ENCODE measurements at regions not wholly inside any gene's neighbourhood (a gene's known extent, or its start where the extent isn't known, plus 50 kb on each side); places are given as distances from the start of the nearest gene placed in this dataset.
"Not testable (repeated sequence)": the region's sequence is repeated elsewhere in the genome, so short reads cannot be mapped to it uniquely, and the experiment has no call there.

- DNase-seq (ENCODE audit: low spot score): peak; percentile 91
Observed at GRCh38 chrX:3184176-3184930, 143.1 kb downstream of the ARSF start.

DNA sequence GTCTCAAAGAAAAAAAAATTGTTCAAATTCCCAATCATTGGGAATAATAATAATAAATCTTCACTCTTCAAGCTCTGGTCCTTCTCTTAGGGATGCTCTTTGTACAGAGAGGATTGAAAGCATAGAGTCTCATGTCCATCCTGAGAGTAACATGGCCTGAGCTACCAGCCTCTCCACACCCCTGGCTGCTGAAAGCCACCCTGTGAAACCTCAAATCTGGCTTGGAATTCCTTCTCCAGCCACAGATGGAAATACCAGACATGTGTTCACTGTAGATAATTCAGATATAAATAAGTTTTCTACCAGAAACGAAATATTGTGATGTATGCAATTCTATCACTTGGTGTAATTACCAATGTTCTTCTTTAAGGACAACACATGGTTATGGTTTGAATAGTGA is 140.6 kb downstream of the ARSF start:
- no peak for DNase-seq (ENCODE audit: low spot score)

DNA sequence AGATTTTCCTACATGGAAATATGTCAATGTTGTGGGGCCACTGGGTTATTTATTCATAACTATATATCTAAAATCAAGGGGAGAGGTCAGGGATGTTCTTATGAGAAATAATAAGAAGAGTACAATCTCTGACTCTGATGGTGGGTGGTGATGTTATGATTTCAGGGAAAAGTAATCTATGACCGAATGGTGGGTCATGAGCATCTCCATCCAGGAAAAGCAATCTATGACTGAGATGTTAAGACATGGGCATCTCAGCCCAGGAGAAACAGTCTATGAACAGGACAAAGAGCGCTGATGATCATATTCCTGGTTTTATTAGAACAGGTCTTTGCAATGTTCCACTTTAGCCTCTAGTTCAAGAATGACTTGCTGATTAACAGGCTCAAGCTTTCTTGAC is 137.1 kb downstream of the ARSF start:
- DNase-seq (ENCODE audit: low spot score): no peak

- no peak for DNase-seq (ENCODE audit: low spot score)
Observed at GRCh38 chrX:3177851-3178250, 136.6 kb downstream of the ARSF start.

DNA sequence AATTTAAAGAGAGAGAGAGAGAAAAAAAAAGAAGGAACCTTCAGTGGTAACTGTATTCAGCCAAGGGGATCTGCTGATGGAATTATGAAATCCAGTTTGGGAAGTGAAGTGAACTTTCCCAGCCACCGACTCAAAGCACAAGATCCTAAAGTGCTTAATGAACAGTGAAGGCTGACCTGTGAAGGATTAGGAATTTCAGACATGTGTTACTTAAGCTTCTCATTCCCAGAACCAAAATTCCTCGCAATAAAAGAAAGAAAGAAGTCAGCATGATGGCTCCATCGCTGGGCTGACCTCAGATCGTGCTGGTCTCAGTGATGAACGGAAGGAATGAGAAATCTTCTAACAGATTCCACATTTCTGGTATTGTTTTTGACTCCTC is 135.2 kb downstream of the ARSF start:
- DNase-seq (ENCODE audit: low spot score): peak; percentile 13

DNA sequence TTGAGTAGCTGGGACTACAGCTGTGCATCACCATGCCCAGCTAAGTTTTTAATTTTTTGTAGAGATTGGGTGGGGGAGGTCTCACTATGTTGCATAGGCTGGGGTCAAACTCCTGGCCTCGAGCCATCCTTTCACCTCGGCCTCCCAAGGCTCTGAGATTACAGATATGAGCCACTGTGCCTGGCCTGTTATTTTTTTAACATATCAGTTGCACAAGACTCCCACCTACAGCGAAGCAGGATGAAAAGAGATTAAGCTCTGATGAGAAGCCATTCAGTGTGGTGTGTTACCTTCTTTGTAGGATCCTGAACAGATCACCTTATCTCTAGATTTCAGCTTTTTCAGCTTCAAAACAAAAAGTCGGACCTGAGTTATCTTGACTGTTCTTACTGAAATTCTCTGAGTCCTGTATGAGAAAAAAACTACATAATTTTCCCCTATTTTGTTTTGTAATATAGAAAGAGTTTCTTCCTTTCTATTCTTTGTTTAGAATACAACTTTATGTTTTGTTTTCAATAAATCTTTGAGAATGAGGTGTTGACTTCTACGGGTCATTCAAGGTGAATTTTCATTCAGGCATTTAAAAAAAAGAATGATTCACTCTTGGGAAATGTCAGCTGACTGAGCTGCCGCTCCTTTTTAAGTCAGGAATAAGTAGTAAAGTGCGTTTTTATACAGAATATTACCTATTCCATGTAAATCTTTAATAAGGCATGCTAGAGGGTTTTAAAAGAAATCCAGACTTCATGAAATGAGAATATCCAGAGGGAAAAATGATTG is 134.6 kb downstream of the ARSF start:
- DNase-seq (ENCODE audit: low spot score): peak; percentile 18

DNA sequence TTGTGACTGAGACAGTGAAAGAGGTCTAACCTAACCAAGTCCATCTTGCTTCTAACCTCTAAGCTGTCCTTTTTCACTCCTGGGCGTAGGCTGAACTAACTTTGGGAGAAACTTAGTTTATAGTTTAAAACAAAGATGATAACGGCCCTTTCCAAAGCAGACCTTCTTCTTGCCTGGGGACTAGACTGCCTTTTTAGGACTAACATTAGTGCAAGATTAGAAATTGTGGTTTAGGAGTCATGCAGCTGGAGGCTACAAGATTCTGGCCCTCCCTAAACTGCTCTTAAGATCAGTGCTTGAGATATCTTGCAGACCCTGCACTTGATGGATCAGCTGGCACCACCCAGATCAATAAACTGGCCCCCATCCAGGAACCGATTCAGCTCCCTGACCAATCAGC is 130.9 kb downstream of the ARSF start:
- not testable (repeated sequence) for DNase-seq (ENCODE audit: low spot score)

DNA sequence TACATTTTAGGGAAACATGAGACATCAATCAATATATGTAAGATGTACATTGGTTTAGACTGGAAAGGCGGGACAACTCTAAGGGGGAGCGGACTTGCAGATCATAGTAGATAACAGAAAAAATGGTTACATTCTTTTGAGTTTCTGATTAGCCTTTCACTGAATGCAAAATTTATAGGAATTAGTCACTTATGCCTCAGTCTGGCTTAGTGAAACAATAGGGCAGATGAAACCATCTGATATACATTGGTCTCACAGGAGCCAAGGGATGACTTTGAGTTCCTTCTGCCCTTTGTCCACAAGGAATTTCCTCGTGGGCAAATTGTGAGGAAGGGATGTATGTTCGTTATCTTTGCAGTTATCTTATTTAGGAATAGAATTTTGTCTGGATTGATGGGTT is 128.2 kb downstream of the ARSF start:
- DNase-seq (ENCODE audit: low spot score): no peak

DNA sequence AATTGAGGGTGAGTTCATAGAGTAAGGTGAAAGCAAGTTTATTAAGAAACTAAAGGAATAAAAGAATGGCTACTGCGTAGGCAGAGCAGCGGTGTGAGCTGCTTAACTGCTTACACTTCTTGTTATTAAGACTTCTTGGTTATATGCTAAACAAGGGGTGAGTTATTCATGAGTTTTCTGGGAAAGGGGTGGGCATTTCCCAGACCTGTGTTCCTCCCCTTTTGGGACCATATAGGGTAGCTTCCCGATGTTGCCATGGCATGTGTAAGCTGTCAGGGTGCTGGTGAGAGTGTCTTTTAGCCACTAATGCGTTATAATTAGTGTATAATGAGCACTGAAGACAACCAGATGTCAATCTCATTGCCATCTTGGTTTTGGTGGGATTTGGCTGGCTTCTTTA is 126.5 kb downstream of the ARSF start:
- DNase-seq (ENCODE audit: low spot score): no peak

GRCh38 chrX:3166670-3167455 is 125.6 kb downstream of the ARSF start:
- DNase-seq (ENCODE audit: low spot score): no peak

- no peak for DNase-seq (ENCODE audit: low spot score)
Observed at GRCh38 chrX:3165808-3166207, 124.5 kb downstream of the ARSF start.

Measured in H4 (cell line).